Breast epithelium (tissue), 3 donors: ENCODE measurements at regions not wholly inside any gene's neighbourhood (a gene's known extent, or its start where the extent isn't known, plus 50 kb on each side); places are given as distances from the start of the nearest gene placed in this dataset.

ENCODE experiments used
- CTCF ChIP-seq, 3 donors: fragments of 450-650 bp; IDR thresholded peaks; one replicate each; pipeline ENCODE4 v1.5.1; 2016 to 2017; ENCODE audit warnings: antibody characterized with exemption in 3 of 3, mild to moderate bottlenecking in 3 of 3, moderate library complexity in 3 of 3
- POLR2A ChIP-seq: fragments of 450-650 bp; IDR thresholded peaks from one replicate; pipeline ENCODE4 v1.6.1; 2016; ENCODE audit warnings: antibody characterized with exemption, mild to moderate bottlenecking, moderate library complexity
- POLR2AphosphoS5 ChIP-seq, 3 donors: sonication (generic); formaldehyde crosslinking; IDR thresholded peaks; one replicate each; pipeline ENCODE4 v1.6.1; 2017; ENCODE audit warnings: antibody characterized with exemption in 3 of 3

- TF ChIP-seq CTCF (IDR thresholded peaks at IDR 0.05) = no peak
- TF ChIP-seq POLR2AphosphoS5 (IDR thresholded peaks at IDR 0.05) = no peak
- TF ChIP-seq POLR2A = no peak
Measured at GRCh38 chr2:167424221-167424620, 535.9 kb downstream of the XIRP2 start.
